Upper lobe of right lung (tissue), 1 donor: ENCODE measurements at regions not wholly inside any gene's neighbourhood (a gene's known extent, or its start where the extent isn't known, plus 50 kb on each side); places are given as distances from the start of the nearest gene placed in this dataset.

Experiments used
- ATAC-seq: fragments of 200-7000 bp; cut with Tn5 transposase; one replicate; pipeline ENCODE4 v1.9.1; 2020; ENCODE audit warnings: mild to moderate bottlenecking, moderate library complexity
- DNase-seq: peaks from one replicate; pipeline ENCODE4 v3.0.0-alpha.2; 2020
- H3K27ac ChIP-seq: fragments of 200-600 bp; one replicate; pipeline ENCODE4 v1.8.0; 2022
- H3K27me3 ChIP-seq: fragments of 200-600 bp; one replicate; pipeline ENCODE4 v1.8.0; 2022; ENCODE audit warnings: mild to moderate bottlenecking
- H3K36me3 ChIP-seq: fragments of 200-600 bp; one replicate; pipeline ENCODE4 v1.8.0; 2022
- H3K4me1 ChIP-seq: fragments of 200-600 bp; one replicate; pipeline ENCODE4 v1.8.0; 2022
- H3K4me3 ChIP-seq: fragments of 200-600 bp; one replicate; pipeline ENCODE4 v1.8.0; 2022; ENCODE audit warnings: mild to moderate bottlenecking
- H3K9me3 ChIP-seq: fragments of 200-600 bp; one replicate; pipeline ENCODE4 v1.8.0; 2022
- CTCF ChIP-seq: fragments of 200-600 bp; IDR thresholded peaks from one replicate; pipeline ENCODE4 v1.8.0; 2022; ENCODE audit warnings: antibody characterized with exemption
- intact Hi-C: fragments of 100-400 bp; cut with DNase I; formaldehyde crosslinking; loops from one replicate; pipeline ENCODE4 v1.11.0; 2022
- donor health status: DM: no; HTN: yes; CAD: no; lungs with severe emphysema.

- Histone ChIP-seq H3K27ac (no peak overlapping the region), H3K4me3 (no peak overlapping the region), H3K9me3 (no peaks in the 10 kb centered on the region), H3K36me3 (no peaks in the 10 kb centered on the region), H3K4me1 (peaks cover 1% of the 10 kb centered on the region), H3K27me3 (no peaks in the 10 kb centered on the region)
- TF ChIP-seq CTCF: no peak
- no peak for ATAC-seq
- intact Hi-C loops: no loop called here
- no peak for DNase-seq
Measured at GRCh38 chr2:172177996-172178395, 75.3 kb upstream of the DLX2 start.

GRCh38 chr2:172179045-172179701 lies 76.5 kb upstream of the DLX2 start:
- Histone ChIP-seq H3K9me3 (no peaks in the 10 kb centered on the region), H3K27ac (no peak overlapping the region), H3K4me3 (no peak overlapping the region), H3K27me3 (no peaks in the 10 kb centered on the region), H3K4me1 (no peaks in the 10 kb centered on the region), H3K36me3 (no peaks in the 10 kb centered on the region)
- intact Hi-C loops: no loop called here
- no peak for DNase-seq
- ATAC-seq: no peak
- no peak for TF ChIP-seq CTCF

GRCh38 chr2:172181840-172182239 lies 79.1 kb upstream of the DLX2 start:
- Histone ChIP-seq H3K27me3 (no peaks in the 10 kb centered on the region), H3K4me1 (no peaks in the 10 kb centered on the region), H3K4me3 (no peak overlapping the region), H3K36me3 (no peaks in the 10 kb centered on the region), H3K27ac (no peak overlapping the region), H3K9me3 (no peaks in the 10 kb centered on the region)
- ATAC-seq (no peak), DNase-seq (no peak)
- no peak for TF ChIP-seq CTCF
- intact Hi-C loops: no loop called here

GRCh38 chr2:172182624-172183023 lies 79.9 kb upstream of the DLX2 start:
- Histone ChIP-seq H3K36me3 (no peaks in the 10 kb centered on the region), H3K27ac (no peak overlapping the region), H3K4me1 (no peaks in the 10 kb centered on the region), H3K9me3 (no peaks in the 10 kb centered on the region), H3K27me3 (no peaks in the 10 kb centered on the region), H3K4me3 (no peak overlapping the region)
- no peak for TF ChIP-seq CTCF
- intact Hi-C loops: no loop called here
- DNase-seq: no peak
- no peak for ATAC-seq

- Histone ChIP-seq H3K36me3 (no peaks in the 10 kb centered on the region), H3K27ac (no peak overlapping the region), H3K9me3 (peaks cover 4% of the 10 kb centered on the region), H3K4me3 (no peak overlapping the region), H3K4me1 (no peaks in the 10 kb centered on the region), H3K27me3 (no peaks in the 10 kb centered on the region)
- no peak for ATAC-seq
- intact Hi-C loops: no loop called here
- TF ChIP-seq CTCF: no peak
- no peak for DNase-seq
Measured at GRCh38 chr2:172193331-172194089, 90.8 kb upstream of the DLX2 start.
